Sciatic nerve (tissue), 2 donors: ENCODE measurements at regions not wholly inside any gene's neighbourhood (a gene's known extent, or its start where the extent isn't known, plus 50 kb on each side); places are given as distances from the start of the nearest gene placed in this dataset.
"Not testable (repeated sequence)": the region's sequence is repeated elsewhere in the genome, so short reads cannot be mapped to it uniquely, and the experiment has no call there.

Source experiments
- ATAC-seq: fragments of 200-7000 bp; cut with Tn5 transposase; one replicate; pipeline ENCODE4 v1.9.1; 2020; ENCODE audit warnings: mild to moderate bottlenecking, moderate library complexity
- DNase-seq: peaks from one replicate; pipeline ENCODE4 v3.0.0-alpha.2; 2020; ENCODE audit warnings: low spot score
- intact Hi-C: fragments of 100-400 bp; cut with DNase I; formaldehyde crosslinking; loops from one replicate; pipeline ENCODE4 v1.14.2; 2022
- donor health status: DM: no; HTN: no; CAD: no.
- donor health status: DM: no; HTN: no; CAD: no.

DNA sequence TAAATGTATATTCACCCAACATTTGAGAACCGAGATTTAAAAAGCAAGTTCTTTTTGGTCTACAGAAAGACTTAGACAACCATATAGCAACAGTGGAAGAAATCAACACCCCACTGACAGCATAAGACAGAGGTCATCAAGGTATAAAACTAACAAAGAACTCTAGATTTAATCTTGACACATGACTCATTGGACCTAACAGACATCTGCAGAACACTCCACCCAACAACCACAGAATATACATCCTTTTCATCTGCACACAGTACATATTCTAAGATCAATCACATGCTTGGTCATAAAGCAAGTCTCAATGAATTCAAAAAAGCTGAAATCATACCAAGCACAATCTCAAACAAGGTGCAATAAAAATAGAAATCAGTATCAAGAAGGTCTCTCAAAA lies 65.8 kb downstream of the SPIN4 start:
- intact Hi-C loops = no loop called here
- ATAC-seq = no peak
- no peak for DNase-seq

DNA sequence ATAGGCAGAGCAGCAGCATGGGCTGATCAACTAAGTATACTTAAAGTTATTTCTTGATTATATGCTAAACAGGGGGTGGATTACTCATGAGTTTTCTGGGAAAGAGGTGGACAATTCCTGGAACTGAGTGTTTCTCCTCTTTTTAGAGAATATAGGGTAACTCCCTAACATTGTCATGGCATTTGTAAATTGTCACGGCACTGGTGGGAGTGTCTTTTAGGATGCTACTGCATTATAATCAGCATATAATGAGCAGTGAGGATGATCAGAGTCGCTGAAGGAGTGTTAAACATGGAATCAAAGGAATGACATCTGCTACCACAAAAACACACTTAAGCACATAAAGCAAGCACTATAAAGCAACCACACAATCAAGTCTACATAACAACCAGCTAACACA lies 66.5 kb downstream of the SPIN4 start:
- ATAC-seq (no peak), DNase-seq (no peak)
- intact Hi-C loops = no loop called here

DNA sequence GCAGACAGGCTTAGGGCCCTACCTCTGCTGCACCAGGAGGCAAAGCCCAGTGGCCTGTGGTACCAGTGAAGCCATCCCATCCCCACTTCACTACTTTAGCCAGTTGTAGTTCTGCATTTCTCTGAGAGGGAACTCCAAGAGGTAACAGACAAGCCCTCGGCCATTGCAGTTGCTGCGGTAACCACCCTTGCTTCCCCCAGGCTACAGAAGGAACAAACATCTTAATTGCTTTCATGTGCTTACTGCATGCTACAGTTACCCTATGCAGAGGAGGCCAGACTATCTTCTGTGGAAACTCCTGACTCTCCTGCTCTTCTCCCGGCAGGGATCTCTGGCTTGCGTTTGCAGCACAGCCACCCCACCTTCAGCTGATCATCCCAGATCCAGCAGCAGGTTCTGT lies 67.8 kb downstream of the SPIN4 start:
- intact Hi-C loops = no loop called here
- no peak for ATAC-seq
- no peak for DNase-seq

DNA sequence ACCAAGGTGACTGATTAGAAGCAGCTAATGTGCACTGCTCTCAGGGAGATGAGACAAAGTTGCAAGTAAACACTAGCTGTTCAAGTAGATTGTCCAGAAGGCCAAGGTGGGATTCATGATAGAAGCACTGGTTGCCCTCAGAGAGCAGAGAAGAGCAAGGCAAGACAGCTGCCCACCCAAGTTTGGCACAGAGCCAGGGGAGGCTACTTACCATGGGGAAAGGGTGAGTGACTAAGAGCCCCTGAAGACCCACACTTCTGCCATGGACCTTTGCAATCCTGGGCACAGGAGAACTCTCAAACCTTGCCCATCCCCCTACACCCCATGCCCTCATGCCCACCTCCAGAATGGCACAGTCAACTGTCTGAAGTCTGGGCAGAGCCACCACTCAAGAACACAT lies 68.3 kb downstream of the SPIN4 start:
- no peak for ATAC-seq
- intact Hi-C loops = no loop called here
- DNase-seq = no peak

DNA sequence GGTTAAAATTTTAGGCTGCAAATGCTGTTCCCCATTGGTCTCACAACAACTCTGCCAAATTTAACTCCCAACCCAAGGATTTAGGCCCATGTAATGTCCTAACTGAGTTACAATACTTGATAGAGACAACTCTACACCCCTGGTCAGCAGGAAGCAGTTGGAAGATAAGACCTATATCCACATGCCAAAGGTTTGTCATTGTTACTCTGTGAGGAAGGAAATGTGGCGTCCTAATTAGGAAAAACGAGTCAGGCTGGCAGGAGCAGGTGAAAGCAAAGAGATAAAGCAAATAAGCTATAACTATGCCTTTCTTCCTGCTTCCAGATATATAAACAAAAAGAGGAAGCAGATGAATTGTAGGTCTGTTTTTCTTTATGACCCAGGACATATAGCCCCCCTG lies 69.1 kb downstream of the SPIN4 start:
- intact Hi-C loops = no loop called here

DNA sequence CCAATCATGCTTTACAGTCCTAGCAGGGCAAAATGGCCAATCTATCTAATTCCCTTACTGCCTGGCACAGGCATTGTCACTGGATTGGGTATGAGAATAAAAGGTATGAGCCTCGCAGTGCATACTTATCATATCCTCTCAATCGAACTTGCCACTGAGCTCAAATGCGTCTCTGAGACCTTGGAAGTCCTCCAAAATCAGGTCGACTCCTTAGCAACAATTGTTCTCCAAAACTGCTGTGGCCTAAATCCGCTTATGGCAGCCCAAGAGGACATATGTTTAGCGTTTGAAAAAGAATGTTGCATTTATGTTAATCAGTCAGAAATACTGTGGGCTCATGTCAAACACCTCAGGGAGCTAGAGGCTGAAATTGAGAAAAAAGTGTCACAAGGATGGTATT lies 69.7 kb downstream of the SPIN4 start:
- DNase-seq (no peak), ATAC-seq (no peak)
- intact Hi-C loops = no loop called here

More for the DNA sequence above, 69.1 kb downstream of the SPIN4 start:
- DNase-seq = no peak
- no peak for ATAC-seq

DNA sequence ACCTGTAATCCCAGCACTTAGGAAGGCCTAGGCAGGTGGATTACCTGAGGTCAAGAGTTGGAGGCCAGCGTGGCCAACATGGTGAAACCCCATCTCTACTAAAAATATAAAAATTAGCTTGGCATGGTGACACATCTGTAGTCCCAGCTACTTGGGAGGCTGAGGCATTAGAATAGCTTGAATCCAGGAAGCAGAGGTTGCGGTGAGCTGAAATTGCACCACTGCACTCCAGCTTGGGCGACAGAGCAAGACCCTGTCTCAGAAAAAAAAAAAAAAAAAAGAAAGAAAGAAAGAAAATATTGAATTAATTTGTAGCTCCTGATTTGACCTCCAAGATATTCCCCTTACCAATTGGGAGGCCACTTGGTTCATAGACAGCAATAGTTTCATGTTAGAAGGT lies 73.7 kb downstream of the SPIN4 start:
- intact Hi-C loops, DNase-seq, ATAC-seq: not testable (repeated sequence)

DNA sequence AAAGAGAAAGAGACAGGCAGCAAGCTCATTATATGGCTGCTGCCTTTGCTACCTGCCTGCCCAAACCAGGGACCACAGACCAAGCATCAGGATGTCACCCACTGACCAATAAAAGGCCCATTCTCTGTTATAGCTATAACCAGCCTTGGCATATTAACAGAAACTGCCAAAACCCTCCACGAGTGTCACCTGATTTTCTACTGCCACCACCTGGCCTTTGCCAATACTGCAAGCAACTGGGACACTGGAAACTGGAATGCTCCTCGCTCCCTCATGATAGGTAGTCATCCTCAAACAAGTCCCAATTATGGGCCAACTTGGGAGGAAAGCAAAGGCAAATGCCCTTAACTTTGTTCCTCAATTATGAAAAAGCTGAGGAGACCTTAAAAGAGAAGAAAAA lies 76.0 kb downstream of the SPIN4 start:
- ATAC-seq = no peak
- intact Hi-C loops = no loop called here
- DNase-seq = no peak

DNA sequence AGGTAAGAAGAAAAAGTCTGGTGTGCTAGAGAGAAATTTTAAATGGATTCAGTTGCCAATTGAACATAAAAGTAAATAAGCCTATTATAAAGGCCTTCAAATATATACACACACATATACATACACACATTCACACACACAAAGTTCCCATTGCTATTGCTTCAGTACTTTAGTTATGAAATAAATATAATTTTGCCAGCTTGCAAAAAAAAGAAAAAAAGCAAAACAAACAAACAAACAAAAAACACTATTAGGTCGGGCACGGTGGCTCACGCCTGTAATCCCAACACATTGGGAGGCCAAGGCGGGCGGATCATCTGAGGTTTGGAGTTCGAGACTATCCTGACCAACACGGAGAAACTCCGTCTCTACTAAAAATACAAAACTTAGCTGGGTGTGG lies 80.3 kb downstream of the SPIN4 start:
- DNase-seq (no peak), ATAC-seq (no peak)
- intact Hi-C loops = no loop called here

DNA sequence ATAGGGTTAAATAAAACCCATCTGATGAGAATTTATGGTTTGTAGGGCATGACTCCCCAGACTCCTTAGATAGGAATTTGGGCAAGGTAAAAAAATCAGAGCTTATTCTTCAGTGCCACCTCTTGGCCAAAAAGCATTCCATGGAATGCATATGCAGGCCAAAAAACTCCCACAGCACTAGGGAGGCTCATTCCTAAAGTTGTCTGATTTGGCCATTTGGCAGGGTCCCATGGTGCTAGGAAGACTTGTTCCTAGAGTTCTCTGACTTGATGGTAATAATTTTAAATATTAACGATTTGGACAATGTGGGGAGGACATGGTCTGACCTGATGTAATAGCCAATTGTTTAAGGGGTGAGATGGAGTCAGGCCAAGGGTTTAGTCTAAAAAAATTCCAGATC lies 93.0 kb downstream of the SPIN4 start:
- DNase-seq (no peak), ATAC-seq (no peak)
- intact Hi-C loops = no loop called here

DNA sequence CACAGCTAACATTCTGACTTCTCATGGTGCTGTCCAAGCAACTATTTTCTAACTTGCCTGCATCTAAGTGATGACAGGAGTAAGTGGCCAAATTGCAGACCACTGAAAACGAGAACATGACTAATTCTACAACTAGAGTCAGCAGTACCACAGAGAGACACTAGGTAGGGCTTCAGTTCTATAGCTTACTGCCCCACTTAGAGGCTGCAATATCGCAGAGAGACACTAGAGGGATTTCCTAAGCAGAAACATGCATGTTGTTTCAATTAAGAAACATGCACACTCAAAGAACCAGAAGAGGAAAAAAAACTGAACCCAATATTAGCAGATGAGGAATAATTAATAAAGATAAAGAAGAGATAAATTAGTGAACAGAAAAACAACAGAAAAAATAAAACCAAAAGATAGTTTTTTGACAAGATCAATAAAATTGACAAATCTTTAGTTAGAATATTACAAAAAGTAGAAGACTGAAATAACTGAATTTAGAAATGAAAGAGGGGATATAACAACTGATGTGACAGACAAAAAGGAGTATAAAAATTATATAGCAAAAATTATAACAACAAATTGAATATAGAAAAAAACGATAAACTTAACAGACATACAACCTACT lies 100.8 kb downstream of the SPIN4 start:
- intact Hi-C loops = no loop called here
- peak; percentile 71 for ATAC-seq
- peak; percentile 56 for DNase-seq

DNA sequence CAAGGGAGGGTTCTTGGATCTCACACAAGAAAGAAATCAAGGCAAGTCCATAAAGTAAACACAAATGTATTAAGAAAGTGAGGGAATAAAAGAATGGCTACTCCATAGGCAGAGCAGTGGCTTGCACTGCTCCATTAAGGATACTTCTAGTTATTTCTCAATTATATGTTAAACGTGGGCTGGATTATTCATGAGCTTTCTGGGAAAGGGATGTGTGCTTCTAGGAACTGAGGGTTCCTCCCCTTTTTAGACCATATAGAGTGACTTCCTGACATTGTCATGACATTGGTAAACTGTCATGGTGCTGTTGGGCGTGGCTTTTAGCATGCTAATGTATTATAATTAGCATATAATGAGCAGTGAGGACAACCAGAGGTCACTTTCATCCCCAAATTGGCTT lies 108.4 kb downstream of the SPIN4 start:
- intact Hi-C loops, ATAC-seq, DNase-seq: not testable (repeated sequence)

DNA sequence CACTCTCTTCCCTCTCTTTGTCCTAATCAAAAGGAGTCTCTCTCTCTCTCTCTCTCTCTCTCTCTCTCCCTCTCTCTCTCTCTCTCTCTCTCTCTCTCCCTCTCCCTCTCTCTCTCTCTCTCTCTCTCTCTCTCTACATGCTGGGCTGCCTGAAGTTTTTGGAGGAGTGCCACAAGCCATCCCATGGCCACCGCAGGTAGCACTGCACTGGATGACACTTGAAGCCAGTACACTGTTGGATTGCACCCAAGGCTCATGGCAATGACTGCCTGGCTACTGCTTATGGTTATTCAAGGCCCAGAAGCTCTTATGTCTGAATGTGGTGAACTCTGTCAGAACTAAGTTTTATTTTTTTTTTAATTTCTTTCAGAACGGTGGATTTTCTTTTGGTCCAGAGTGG lies 115.2 kb downstream of the SPIN4 start:
- DNase-seq, ATAC-seq, intact Hi-C loops: not testable (repeated sequence)

DNA sequence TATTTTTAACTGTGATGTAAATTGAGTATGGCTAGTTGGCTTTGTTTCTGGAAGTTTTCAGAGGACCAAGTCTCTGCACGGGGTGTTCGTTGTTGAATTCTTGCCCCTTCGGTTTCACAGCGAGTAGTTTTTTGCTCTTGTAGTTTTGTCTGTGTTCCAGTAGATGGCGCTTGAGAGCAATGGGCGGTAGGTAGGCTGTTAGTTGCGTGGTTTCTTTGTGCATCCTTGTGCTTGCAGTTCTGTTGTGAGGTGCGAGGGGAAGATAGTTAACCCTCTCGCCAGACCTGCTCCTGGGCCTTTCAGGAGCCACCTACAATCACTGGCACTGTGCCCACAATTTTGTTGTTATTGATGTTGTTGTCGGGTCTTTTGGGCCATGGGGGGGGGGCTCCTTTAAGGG lies 118.1 kb downstream of the SPIN4 start:
- ATAC-seq, DNase-seq, intact Hi-C loops: not testable (repeated sequence)

DNA sequence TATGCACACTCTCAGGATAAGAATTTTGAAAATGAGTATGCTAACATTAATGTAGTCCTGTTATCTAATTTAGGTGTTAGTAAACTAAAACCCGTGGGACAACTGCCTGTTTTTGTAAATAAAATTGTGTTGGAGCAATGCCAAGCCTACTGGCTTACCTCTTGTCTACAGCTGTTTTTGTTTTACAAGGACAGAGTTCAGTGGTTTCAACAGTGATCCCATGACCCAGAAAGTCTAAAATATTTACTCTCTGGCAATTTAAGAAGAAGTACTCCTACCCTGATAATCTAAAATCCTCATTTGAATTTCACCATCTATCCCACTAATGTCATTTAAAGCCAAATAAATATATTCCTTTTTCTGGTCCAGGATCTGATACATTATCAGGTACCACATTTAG lies 132.9 kb downstream of the SPIN4 start:
- intact Hi-C loops, DNase-seq, ATAC-seq: not testable (repeated sequence)

DNA sequence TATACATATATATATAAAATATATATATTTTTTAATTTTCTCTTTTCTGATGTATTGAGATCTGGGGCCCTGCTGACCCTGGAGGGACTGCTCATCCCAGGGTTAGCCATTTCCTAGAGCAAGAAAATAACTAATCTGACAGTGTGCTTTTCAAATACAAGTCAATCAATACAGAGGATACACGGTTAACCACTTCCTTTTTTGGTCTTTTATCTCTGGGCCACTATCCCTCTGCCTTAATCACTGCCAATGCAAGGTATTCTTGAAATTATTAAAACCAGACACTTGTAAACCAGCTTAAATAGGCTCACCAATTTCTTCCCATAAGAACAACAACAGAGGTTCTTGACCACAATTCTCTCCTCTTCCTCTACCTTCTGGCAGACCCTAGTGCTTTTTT lies 133.6 kb downstream of the SPIN4 start:
- intact Hi-C loops, DNase-seq, ATAC-seq: not testable (repeated sequence)

DNA sequence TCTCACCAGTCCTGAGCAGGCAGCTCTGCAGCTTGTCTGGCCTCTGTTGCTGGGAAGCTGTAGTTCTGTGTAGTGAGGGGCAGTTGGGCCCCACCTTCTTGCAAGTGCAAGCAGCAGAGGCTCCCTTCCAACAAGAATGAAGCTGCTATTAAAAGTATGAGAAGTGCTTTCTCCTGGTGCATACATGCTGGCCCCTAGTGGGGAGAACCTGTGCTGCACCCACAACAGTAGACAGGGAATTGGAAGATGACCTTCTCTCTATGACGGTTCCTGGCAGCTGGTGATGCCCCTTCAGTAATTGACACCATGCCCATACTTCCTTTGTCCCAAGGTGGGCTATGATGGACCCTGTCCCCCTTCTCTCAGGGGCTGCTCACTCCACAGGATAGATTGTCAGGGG lies 141.5 kb downstream of the SPIN4 start:
- intact Hi-C loops, ATAC-seq, DNase-seq: not testable (repeated sequence)

DNA sequence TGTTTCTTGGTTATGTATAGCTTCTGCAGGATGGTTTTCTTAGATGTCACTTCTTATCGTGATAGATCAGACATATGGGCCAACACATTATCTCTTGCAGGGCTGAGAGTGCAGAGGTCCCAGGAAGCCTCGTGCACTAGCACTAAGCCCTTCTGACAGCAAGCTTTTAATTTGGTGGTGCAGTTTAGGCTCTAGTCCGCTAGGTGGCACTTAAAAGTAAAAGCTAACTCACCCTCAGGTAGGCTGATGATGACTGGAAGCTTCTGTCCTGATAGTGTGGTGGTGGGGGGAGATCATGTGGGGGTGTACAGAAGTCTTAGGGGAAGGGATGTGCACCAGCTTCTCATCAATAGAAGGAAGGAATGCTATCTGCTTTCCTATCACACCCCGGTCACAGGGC lies 142.0 kb downstream of the SPIN4 start:
- ATAC-seq = not testable (repeated sequence)

DNA sequence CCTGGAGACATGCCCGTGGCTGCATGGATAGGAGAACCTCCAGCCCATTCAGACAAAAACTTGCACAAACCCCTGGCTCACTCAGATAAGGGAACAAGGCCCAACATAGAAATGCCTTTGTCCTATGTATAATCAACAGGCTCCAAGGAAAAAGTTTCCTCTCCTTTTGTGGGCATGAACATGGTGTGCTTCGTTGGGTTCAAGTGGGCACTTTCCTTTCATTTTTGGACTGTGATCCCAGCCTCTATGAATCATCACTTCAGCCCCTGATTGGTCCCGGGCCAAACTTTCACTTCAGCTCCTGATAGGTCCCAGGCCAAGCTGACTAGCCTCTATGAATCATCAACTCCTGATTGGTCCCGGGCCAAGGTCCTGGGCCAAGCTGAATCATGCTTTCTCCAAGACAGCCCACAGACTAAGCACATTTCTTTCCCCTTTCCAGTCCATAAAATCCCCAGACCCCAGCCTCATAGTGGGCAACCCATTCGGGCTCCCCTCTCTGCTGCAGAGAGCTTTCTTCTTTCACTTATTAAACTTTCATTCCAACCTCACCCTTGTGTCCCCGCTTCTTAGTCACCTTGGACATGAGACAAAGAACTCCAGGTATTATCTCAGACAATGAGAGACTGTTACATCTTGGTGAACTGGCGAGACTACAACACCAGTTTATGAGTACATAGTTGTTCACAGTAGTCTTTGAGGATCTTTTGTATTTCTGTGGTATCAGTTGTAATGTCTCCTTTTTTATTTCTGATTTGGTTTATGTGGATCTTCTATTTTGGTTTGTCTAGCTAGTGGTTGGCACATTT lies 146.7 kb downstream of the SPIN4 start:
- ATAC-seq = peak; percentile 55
- DNase-seq, intact Hi-C loops: not testable (repeated sequence)

More for the DNA sequence above, 142.0 kb downstream of the SPIN4 start:
- intact Hi-C loops, DNase-seq: not testable (repeated sequence)

DNA sequence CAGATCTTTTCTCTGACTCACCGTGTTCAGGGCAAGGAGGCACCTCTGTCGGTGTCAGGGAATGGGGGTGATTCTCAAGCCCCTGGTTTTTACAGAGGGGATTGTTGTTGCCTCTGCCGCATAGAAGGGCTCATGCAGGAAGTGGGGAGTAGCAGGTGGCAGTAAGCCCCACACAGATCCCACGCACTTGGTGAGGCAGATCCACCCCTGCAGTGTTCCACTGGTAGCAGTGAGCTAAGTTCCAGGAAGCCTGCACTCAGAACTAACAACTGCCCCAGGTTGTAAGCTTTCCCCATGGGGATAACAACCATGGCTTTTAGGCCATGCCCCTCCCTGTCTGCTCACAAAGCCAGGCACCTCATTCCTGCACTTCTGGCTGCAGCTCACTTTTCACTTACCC lies 149.1 kb downstream of the SPIN4 start:
- intact Hi-C loops, DNase-seq, ATAC-seq: not testable (repeated sequence)
